ENCODE measurements at regions not wholly inside any gene's neighbourhood (a gene's known extent, or its start where the extent isn't known, plus 50 kb on each side); places are given as distances from the start of the nearest gene placed in this dataset.

DNA sequence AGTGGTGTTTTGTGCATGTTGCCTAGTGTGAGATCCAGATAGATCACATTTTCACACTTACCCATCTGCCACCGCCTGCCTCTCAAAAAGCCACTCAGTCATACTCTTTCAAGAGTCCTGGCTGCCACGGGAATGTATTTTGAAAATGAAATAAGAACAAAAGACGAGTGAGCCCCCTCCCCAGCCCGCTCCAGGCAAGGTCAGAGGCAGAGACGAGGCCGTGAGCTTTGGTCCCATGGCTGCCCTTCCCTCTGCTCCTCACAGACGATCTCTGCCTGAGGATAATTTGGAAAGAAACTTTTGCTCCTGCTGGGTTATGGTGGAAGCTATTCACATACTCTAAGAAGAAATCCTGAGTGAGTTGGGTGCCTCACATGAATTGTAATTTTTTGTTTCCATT, 924.3 kb downstream of the BCL11B start:
- no peak overlapping the region for H3K4me2 ChIP-seq (ENCODE audit: low read depth, low read length)
- H3K14ac ChIP-seq (replicated peaks; ENCODE audit: low read depth, low read length) = no peak overlapping the region
- dilution Hi-C loops (cut with HindIII; ENCODE audit: low sequenced_read_pairs, unreplicated experiment) (no loop called here), in situ Hi-C loops (cut with MboI; ENCODE audit: low sequenced_read_pairs) (no loop called here), intact Hi-C loops (cut with micrococcal nuclease) (no loop called here)
- H2BK20ac ChIP-seq (ENCODE audit: low read depth, low read length) = no peak overlapping the region
- DNase-seq (no peak), ATAC-seq (ENCODE audit: low read depth) (no peak)
- no peak overlapping the region for H3K18ac ChIP-seq (ENCODE audit: low read depth, low read length)
- H4K8ac ChIP-seq (ENCODE audit: low read depth in 2 of 2, low read length in 2 of 2) = no peak overlapping the region
- H3K23ac ChIP-seq (ENCODE audit: low read depth, low read length) = no peak overlapping the region
- no peaks in the 10 kb centered on the region for H3K4me1 ChIP-seq (ENCODE audit: control insufficient read depth, insufficient read depth, low read length)
- WGBS, 2 experiments (ENCODE audit: extremely low coverage in 2 of 2, insufficient read length in 1 of 2) = no CpG with 5 or more reads among the region's 7 CpGs
- H2AK5ac ChIP-seq (ENCODE audit: low read depth, low read length) = no peak overlapping the region
- H4K91ac ChIP-seq (ENCODE audit: insufficient read depth, low read depth, low read length) = no peak overlapping the region
- no TSS peak for BruUV-seq (replicated peaks)
- ChIA-PET POLR2A (ENCODE audit: unreplicated experiment) (no interaction called here), CTCF (no interaction called here)
- no peak overlapping the region for H3K4ac ChIP-seq (ENCODE audit: low read depth, low read length)
- no peak overlapping the region for H3K9ac ChIP-seq (ENCODE audit: low read depth, low read length)
- H4K5ac ChIP-seq (ENCODE audit: low read depth, low read length) = no peak overlapping the region
- H3K27me3 ChIP-seq (ENCODE audit: control insufficient read depth, insufficient read depth, low read length) = no peaks in the 10 kb centered on the region
- H3K4me3 ChIP-seq (ENCODE audit: insufficient read depth, low read depth, low read length) = no peak overlapping the region
- H3K36me3 ChIP-seq (ENCODE audit: control insufficient read depth, insufficient read depth, low read length) = no peaks in the 10 kb centered on the region
- H4K20me1 ChIP-seq (ENCODE audit: insufficient read depth, low read length) = no peaks in the 10 kb centered on the region
- no peak overlapping the region for H3K27ac ChIP-seq (ENCODE audit: insufficient read depth, low read length)
- no peak overlapping the region for H2AFZ ChIP-seq (replicated peaks; ENCODE audit: low read length, poor library complexity)
- peaks cover 29% of the 10 kb centered on the region for H3K9me3 ChIP-seq (ENCODE audit: control insufficient read depth, insufficient read depth, low read length)
- H2BK15ac ChIP-seq (ENCODE audit: low read depth, low read length) = no peak overlapping the region
- H3K56ac ChIP-seq (ENCODE audit: extremely low read depth, insufficient read depth, low read length) = no peak overlapping the region
- H2BK120ac ChIP-seq (ENCODE audit: low read depth, low read length) = no peak overlapping the region
- H2BK5ac ChIP-seq (ENCODE audit: low read depth, low read length, poor library complexity, severe bottlenecking) = no peak overlapping the region
- H2AK9ac ChIP-seq (replicated peaks; ENCODE audit: low read depth, low read length, poor library complexity) = no peak overlapping the region
- no peaks in the 10 kb centered on the region for H3K9me1 ChIP-seq (ENCODE audit: insufficient read depth, low read length)
- TF ChIP-seq POLR2A (IDR thresholded peaks at IDR 0.05; ENCODE audit: low read depth, low read length) = no peak
- TF ChIP-seq, protein P1, sequence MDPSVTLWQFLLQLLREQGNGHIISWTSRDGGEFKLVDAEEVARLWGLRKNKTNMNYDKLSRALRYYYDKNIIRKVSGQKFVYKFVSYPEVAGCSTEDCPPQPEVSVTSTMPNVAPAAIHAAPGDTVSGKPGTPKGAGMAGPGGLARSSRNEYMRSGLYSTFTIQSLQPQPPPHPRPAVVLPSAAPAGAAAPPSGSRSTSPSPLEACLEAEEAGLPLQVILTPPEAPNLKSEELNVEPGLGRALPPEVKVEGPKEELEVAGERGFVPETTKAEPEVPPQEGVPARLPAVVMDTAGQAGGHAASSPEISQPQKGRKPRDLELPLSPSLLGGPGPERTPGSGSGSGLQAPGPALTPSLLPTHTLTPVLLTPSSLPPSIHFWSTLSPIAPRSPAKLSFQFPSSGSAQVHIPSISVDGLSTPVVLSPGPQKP (IDR thresholded peaks at IDR 0.05; ENCODE audit: borderline replicate concordance, low read depth, low read length) = no peak
- no peak for TF ChIP-seq SMC3 (IDR thresholded peaks at IDR 0.05; ENCODE audit: low read depth, low read length)
- no peak for TF ChIP-seq NFE2L2 (IDR thresholded peaks at IDR 0.05; ENCODE audit: low read depth, low read length)
- no peak for TF ChIP-seq RAD21 (IDR thresholded peaks at IDR 0.05; ENCODE audit: low read length)
- TF ChIP-seq, protein P2, sequence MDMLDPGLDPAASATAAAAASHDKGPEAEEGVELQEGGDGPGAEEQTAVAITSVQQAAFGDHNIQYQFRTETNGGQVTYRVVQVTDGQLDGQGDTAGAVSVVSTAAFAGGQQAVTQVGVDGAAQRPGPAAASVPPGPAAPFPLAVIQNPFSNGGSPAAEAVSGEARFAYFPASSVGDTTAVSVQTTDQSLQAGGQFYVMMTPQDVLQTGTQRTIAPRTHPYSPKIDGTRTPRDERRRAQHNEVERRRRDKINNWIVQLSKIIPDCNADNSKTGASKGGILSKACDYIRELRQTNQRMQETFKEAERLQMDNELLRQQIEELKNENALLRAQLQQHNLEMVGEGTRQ (IDR thresholded peaks at IDR 0.05; ENCODE audit: low read depth, low read length) = no peak
- TF ChIP-seq CEBPB (IDR thresholded peaks at IDR 0.05; ENCODE audit: low read depth, low read length) = no peak
- no peak for TF ChIP-seq FOS (IDR thresholded peaks at IDR 0.05; ENCODE audit: low read depth, low read length)
- TF ChIP-seq MAFK (IDR thresholded peaks at IDR 0.05; ENCODE audit: low read depth, low read length) = no peak
- no peak for TF ChIP-seq MXI1 (IDR thresholded peaks at IDR 0.05; ENCODE audit: borderline replicate concordance, low read depth, low read length)
- no peak for TF ChIP-seq RCOR1 (IDR thresholded peaks at IDR 0.05; ENCODE audit: insufficient replicate concordance, low read length)
- no peak for TF ChIP-seq CHD1 (IDR thresholded peaks at IDR 0.05; ENCODE audit: low read depth, low read length)
- TF ChIP-seq MAZ (IDR thresholded peaks at IDR 0.05; ENCODE audit: borderline replicate concordance, low read depth, low read length) = no peak
- no peak for TF ChIP-seq RFX5 (IDR thresholded peaks at IDR 0.05; ENCODE audit: low read depth, low read length)
- no peak for TF ChIP-seq BHLHE40 (IDR thresholded peaks at IDR 0.05; ENCODE audit: low read depth, low read length)
- TF ChIP-seq, protein P3, sequence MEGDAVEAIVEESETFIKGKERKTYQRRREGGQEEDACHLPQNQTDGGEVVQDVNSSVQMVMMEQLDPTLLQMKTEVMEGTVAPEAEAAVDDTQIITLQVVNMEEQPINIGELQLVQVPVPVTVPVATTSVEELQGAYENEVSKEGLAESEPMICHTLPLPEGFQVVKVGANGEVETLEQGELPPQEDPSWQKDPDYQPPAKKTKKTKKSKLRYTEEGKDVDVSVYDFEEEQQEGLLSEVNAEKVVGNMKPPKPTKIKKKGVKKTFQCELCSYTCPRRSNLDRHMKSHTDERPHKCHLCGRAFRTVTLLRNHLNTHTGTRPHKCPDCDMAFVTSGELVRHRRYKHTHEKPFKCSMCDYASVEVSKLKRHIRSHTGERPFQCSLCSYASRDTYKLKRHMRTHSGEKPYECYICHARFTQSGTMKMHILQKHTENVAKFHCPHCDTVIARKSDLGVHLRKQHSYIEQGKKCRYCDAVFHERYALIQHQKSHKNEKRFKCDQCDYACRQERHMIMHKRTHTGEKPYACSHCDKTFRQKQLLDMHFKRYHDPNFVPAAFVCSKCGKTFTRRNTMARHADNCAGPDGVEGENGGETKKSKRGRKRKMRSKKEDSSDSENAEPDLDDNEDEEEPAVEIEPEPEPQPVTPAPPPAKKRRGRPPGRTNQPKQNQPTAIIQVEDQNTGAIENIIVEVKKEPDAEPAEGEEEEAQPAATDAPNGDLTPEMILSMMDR (conservative IDR thresholded peaks at IDR 0.05; ENCODE audit: low read depth, low read length) = no peak
- H3K79me1 ChIP-seq (ENCODE audit: low read depth in 1 of 2, low read length in 2 of 2) = no peaks in the 10 kb centered on the region

Measured in IMR-90 (cell line).